Tibial nerve (tissue), 4 donors: ENCODE measurements at regions not wholly inside any gene's neighbourhood (a gene's known extent, or its start where the extent isn't known, plus 50 kb on each side); places are given as distances from the start of the nearest gene placed in this dataset.

Source experiments
- EP300 ChIP-seq, 2 donors: sonication (generic); formaldehyde crosslinking; IDR thresholded peaks; one replicate each; pipeline ENCODE4 v1.6.1; 2017; ENCODE audit warnings: antibody characterized with exemption in 2 of 2, mild to moderate bottlenecking in 1 of 2
- POLR2A ChIP-seq, 2 donors: fragments of 450-650 bp; IDR thresholded peaks; one replicate each; pipeline ENCODE4 v1.6.1; 2017; ENCODE audit warnings: antibody characterized with exemption in 2 of 2, mild to moderate bottlenecking in 2 of 2, moderate library complexity in 2 of 2
- TF ChIP-seq, protein P1 (sequence below), 5 experiments: fragments of 200-600 bp in 3 of 5; fragments of 450-650 bp in 2 of 5; sonication (generic) in 3 of 5; IDR thresholded peaks; one replicate each; pipeline ENCODE4 v1.5.1; 2016 to 2019; ENCODE audit warnings: antibody characterized with exemption in 5 of 5, mild to moderate bottlenecking in 3 of 5, moderate library complexity in 2 of 5

- TF ChIP-seq POLR2A (IDR thresholded peaks at IDR 0.05) (no peak), EP300 (IDR thresholded peaks at IDR 0.05) (no peak)
- TF ChIP-seq, protein P1, sequence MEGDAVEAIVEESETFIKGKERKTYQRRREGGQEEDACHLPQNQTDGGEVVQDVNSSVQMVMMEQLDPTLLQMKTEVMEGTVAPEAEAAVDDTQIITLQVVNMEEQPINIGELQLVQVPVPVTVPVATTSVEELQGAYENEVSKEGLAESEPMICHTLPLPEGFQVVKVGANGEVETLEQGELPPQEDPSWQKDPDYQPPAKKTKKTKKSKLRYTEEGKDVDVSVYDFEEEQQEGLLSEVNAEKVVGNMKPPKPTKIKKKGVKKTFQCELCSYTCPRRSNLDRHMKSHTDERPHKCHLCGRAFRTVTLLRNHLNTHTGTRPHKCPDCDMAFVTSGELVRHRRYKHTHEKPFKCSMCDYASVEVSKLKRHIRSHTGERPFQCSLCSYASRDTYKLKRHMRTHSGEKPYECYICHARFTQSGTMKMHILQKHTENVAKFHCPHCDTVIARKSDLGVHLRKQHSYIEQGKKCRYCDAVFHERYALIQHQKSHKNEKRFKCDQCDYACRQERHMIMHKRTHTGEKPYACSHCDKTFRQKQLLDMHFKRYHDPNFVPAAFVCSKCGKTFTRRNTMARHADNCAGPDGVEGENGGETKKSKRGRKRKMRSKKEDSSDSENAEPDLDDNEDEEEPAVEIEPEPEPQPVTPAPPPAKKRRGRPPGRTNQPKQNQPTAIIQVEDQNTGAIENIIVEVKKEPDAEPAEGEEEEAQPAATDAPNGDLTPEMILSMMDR (IDR thresholded peaks at IDR 0.05): no peak
These were observed 145.4 kb upstream of the ETAA1 start for GRCh38 chr2:67251741-67252140.
